Ectodermal cell (in vitro differentiated cells): ENCODE measurements at regions not wholly inside any gene's neighbourhood (a gene's known extent, or its start where the extent isn't known, plus 50 kb on each side); places are given as distances from the start of the nearest gene placed in this dataset.

Source experiments
- H3K27ac ChIP-seq: 2 replicates; pipeline ENCODE4 v1.7.0; 2013; ENCODE audit warnings: mild to moderate bottlenecking, low read depth, low read length; ENCODE audit not compliant: insufficient read depth, poor library complexity, severe bottlenecking
- H3K27me3 ChIP-seq: 2 replicates; pipeline ENCODE4 v1.7.0; 2013; ENCODE audit warnings: mild to moderate bottlenecking, low read length; ENCODE audit not compliant: insufficient read depth, control insufficient read depth, poor library complexity, severe bottlenecking
- H3K36me3 ChIP-seq: one replicate; pipeline ENCODE4 v1.7.0; 2013; ENCODE audit warnings: low read length; ENCODE audit not compliant: control insufficient read depth, insufficient read depth
- H3K4me1 ChIP-seq: one replicate; pipeline ENCODE4 v1.7.0; 2013; ENCODE audit warnings: low read length; ENCODE audit not compliant: control insufficient read depth, insufficient read depth
- H3K4me3 ChIP-seq: 2 replicates; pipeline ENCODE4 v1.7.0; 2013; ENCODE audit warnings: low read depth, low read length, control low read depth; ENCODE audit not compliant: insufficient read depth
- H3K9me3 ChIP-seq: 2 replicates; pipeline ENCODE4 v1.7.0; 2013; ENCODE audit warnings: mild to moderate bottlenecking, low read length, moderate library complexity; ENCODE audit not compliant: control insufficient read depth
- WGBS, 2 experiments: methylation state at CpG; one replicate each; pipeline ENCODE4 v1.1.7; 2013; ENCODE audit warnings: missing lambda C conversion rate in 2 of 2; 5-methylcytosine and 5-hydroxymethylcytosine counted together

DNA sequence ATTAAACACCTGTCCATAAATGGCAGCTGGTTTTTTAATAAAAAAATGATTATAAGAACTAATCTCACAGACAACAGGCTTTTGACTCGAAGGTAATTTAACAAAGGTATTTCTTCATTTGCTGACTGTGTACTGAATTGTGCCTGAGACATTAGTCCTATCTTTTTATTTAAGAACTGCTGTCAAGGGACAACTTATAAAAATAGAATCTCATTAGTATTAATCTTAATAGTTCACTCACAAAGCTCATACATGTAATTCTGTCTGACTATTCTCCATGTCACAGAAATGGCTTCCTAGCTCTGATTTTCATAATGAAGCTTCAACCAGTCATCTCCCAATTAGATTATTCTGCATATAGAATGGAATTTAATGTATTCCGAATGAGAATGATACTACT lies 276.9 kb upstream of the PDZRN3 start:
- H3K27me3 ChIP-seq = no peaks in the 10 kb centered on the region
- WGBS, 2 experiments = 85 to 90% methylated on average over 1 to 2 of the region's 2 CpGs
- H3K4me3 ChIP-seq = no peak overlapping the region
- H3K9me3 ChIP-seq = no peaks in the 10 kb centered on the region
- H3K4me1 ChIP-seq = no peaks in the 10 kb centered on the region
- H3K27ac ChIP-seq = no peak overlapping the region
- no peaks in the 10 kb centered on the region for H3K36me3 ChIP-seq

GRCh38 chr3:73894474-73895213 lies 269.9 kb upstream of the PDZRN3 start:
- no peak overlapping the region for H3K4me3 ChIP-seq
- no peak overlapping the region for H3K27ac ChIP-seq
- no peaks in the 10 kb centered on the region for H3K4me1 ChIP-seq
- no peaks in the 10 kb centered on the region for H3K9me3 ChIP-seq
- no peaks in the 10 kb centered on the region for H3K36me3 ChIP-seq
- no peaks in the 10 kb centered on the region for H3K27me3 ChIP-seq
- WGBS, 2 experiments = 92 to 97% methylated on average over 2 to 3 of the region's 3 CpGs

GRCh38 chr3:73893089-73893488 lies 268.3 kb upstream of the PDZRN3 start:
- H3K27ac ChIP-seq = no peak overlapping the region
- no peaks in the 10 kb centered on the region for H3K4me1 ChIP-seq
- no peak overlapping the region for H3K4me3 ChIP-seq
- no peaks in the 10 kb centered on the region for H3K9me3 ChIP-seq
- H3K27me3 ChIP-seq = no peaks in the 10 kb centered on the region
- no peaks in the 10 kb centered on the region for H3K36me3 ChIP-seq
- WGBS, 2 experiments = 87 to 96% methylated on average over 2 of the region's 2 CpGs

GRCh38 chr3:73885862-73886261 lies 261.1 kb upstream of the PDZRN3 start:
- no peaks in the 10 kb centered on the region for H3K4me1 ChIP-seq
- 93 to 100% methylated on average over 1 of the region's 1 CpG for WGBS, 2 experiments
- no peaks in the 10 kb centered on the region for H3K27me3 ChIP-seq

GRCh38 chr3:73884361-73884760 lies 259.6 kb upstream of the PDZRN3 start:
- Histone ChIP-seq H3K9me3 (no peaks in the 10 kb centered on the region), H3K4me3 (no peak overlapping the region), H3K4me1 (no peaks in the 10 kb centered on the region), H3K27ac (no peak overlapping the region), H3K27me3 (no peaks in the 10 kb centered on the region), H3K36me3 (no peaks in the 10 kb centered on the region)
- 86 to 91% methylated on average over 3 of the region's 3 CpGs for WGBS, 2 experiments

More at GRCh38 chr3:73885862-73886261, 261.1 kb upstream of the PDZRN3 start:
- H3K9me3 ChIP-seq = no peaks in the 10 kb centered on the region
- H3K36me3 ChIP-seq = no peaks in the 10 kb centered on the region
- H3K4me3 ChIP-seq = no peak overlapping the region
- no peak overlapping the region for H3K27ac ChIP-seq

GRCh38 chr3:73883497-73883896 lies 258.8 kb upstream of the PDZRN3 start:
- Histone ChIP-seq H3K4me1 (no peaks in the 10 kb centered on the region), H3K9me3 (no peaks in the 10 kb centered on the region), H3K27ac (no peak overlapping the region), H3K4me3 (no peak overlapping the region), H3K27me3 (no peaks in the 10 kb centered on the region), H3K36me3 (no peaks in the 10 kb centered on the region)

GRCh38 chr3:73874606-73875369 lies 250.0 kb upstream of the PDZRN3 start:
- no peak overlapping the region for H3K27ac ChIP-seq
- H3K9me3 ChIP-seq = no peaks in the 10 kb centered on the region
- no peaks in the 10 kb centered on the region for H3K4me1 ChIP-seq
- H3K27me3 ChIP-seq = no peaks in the 10 kb centered on the region
- 74 to 76% methylated on average over 4 of the region's 4 CpGs for WGBS, 2 experiments
- no peaks in the 10 kb centered on the region for H3K36me3 ChIP-seq
- H3K4me3 ChIP-seq = no peak overlapping the region

GRCh38 chr3:73874161-73874560 lies 249.4 kb upstream of the PDZRN3 start:
- H3K9me3 ChIP-seq = no peaks in the 10 kb centered on the region
- no peaks in the 10 kb centered on the region for H3K36me3 ChIP-seq
- H3K27ac ChIP-seq = no peak overlapping the region
- no peaks in the 10 kb centered on the region for H3K4me1 ChIP-seq
- H3K4me3 ChIP-seq = no peak overlapping the region
- no peaks in the 10 kb centered on the region for H3K27me3 ChIP-seq
- 79 to 87% methylated on average over 3 to 4 of the region's 4 CpGs for WGBS, 2 experiments

- H3K9me3 ChIP-seq = no peaks in the 10 kb centered on the region
- no peak overlapping the region for H3K4me3 ChIP-seq
- H3K27me3 ChIP-seq = no peaks in the 10 kb centered on the region
- H3K4me1 ChIP-seq = no peaks in the 10 kb centered on the region
- 97 to 100% methylated on average over 2 to 3 of the region's 3 CpGs for WGBS, 2 experiments
- H3K27ac ChIP-seq = no peak overlapping the region
- H3K36me3 ChIP-seq = no peaks in the 10 kb centered on the region
These were observed 244.1 kb upstream of the PDZRN3 start for GRCh38 chr3:73868688-73869315.

DNA sequence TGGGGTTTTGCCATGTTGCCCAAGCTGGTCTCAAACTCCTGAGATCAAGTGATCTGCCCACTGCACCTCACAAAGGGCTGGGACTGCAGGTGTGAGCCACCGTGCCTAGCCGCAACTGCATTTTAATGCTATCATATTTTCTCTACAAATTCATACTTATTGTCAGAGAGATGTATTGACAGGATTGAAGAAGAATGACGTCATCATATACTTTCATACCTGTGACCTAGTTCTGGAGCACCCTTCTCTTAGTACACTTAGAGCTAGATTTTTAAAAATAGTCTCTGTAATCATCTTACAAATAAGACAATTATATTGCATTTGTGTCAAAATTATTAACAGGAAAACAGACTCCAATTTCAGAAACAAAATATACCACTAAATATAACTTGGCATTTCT lies 242.8 kb upstream of the PDZRN3 start:
- no peaks in the 10 kb centered on the region for H3K27me3 ChIP-seq
- 88 to 92% methylated on average over 2 to 3 of the region's 3 CpGs for WGBS, 2 experiments

More for the DNA sequence above, 242.8 kb upstream of the PDZRN3 start:
- Histone ChIP-seq H3K4me3 (no peak overlapping the region), H3K27ac (no peak overlapping the region), H3K4me1 (no peaks in the 10 kb centered on the region), H3K36me3 (no peaks in the 10 kb centered on the region), H3K9me3 (no peaks in the 10 kb centered on the region)
